Brain microvascular endothelial cell (primary cell): ENCODE measurements at regions not wholly inside any gene's neighbourhood (a gene's known extent, or its start where the extent isn't known, plus 50 kb on each side); places are given as distances from the start of the nearest gene placed in this dataset.
"Not testable (repeated sequence)": the region's sequence is repeated elsewhere in the genome, so short reads cannot be mapped to it uniquely, and the experiment has no call there.

Experiments used
- DNase-seq: peaks from one replicate; pipeline ENCODE4 v3.0.0-alpha.2; 2020
- H3K27ac ChIP-seq: fragments of 250-450 bp; sonication (Bioruptor Pico); 2 replicates; pipeline ENCODE4 v1.5.1; 2020; ENCODE audit warnings: mild to moderate bottlenecking, moderate library complexity
- H3K27me3 ChIP-seq: fragments of 250-450 bp; sonication (Bioruptor Pico); replicated peaks from 2 replicates; pipeline ENCODE4 v1.5.1; 2020; ENCODE audit warnings: mild to moderate bottlenecking
- H3K36me3 ChIP-seq: fragments of 250-450 bp; sonication (Bioruptor Pico); replicated peaks from 2 replicates; pipeline ENCODE4 v1.5.1; 2020; ENCODE audit warnings: mild to moderate bottlenecking
- H3K4me3 ChIP-seq: 2 replicates; pipeline ENCODE4 v1.5.1; 2011; ENCODE audit warnings: low read depth, mild to moderate bottlenecking, control low read depth, low read length, moderate library complexity
- in situ Hi-C: cut with HindIII; loops from 2 replicates; pipeline ENCODE4 v1.10.0; 2017; ENCODE audit warnings: low sequenced_read_pairs, low pct_ligation_motif_present
- TF ChIP-seq, protein P1 (sequence below): IDR thresholded peaks from 2 replicates; pipeline ENCODE4 v1.5.1; 2011; ENCODE audit warnings: low read depth, mild to moderate bottlenecking, moderate library complexity, low read length, control low read depth, inconsistent platforms; ENCODE audit errors: missing control alignments

DNA sequence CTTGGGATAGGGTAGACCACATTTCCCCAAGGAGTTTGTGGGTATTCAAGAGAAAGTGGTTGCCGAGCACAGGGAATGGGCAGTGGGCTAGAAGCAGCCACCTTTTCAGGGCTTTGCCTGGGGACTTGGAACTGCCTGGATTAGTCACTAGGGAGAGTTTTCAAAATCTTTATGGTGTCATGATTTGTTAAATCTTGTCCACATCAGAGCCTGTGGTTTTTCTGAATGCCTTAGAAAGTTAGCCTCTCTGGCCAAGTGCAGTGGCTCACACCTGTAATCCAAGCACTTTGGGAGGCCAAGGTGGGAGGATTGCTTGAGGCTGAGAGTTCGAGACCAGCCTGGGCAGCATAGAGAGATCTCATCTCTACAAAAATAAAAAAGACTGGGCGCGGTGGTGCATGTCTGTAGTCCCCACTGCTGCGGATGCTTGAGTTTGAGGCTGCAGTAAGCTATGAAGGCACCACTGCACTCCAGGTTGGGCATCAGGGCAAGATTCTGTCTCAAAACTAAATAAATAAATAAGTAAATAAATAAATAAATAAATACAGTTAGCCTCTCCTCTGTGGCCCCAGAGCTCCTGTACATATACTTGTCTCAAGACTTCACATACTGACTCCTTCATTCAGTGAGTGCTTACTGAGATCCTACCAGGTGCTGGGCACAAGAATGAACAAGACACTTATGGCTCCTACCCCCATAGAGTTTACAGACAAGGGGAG lies 76.3 kb upstream of the HNF1B start:
- Histone ChIP-seq H3K27ac (no peak overlapping the region), H3K27me3 (no peaks in the 10 kb centered on the region), H3K36me3 (no peaks in the 10 kb centered on the region), H3K4me3 (no peak overlapping the region)
- TF ChIP-seq, protein P1, sequence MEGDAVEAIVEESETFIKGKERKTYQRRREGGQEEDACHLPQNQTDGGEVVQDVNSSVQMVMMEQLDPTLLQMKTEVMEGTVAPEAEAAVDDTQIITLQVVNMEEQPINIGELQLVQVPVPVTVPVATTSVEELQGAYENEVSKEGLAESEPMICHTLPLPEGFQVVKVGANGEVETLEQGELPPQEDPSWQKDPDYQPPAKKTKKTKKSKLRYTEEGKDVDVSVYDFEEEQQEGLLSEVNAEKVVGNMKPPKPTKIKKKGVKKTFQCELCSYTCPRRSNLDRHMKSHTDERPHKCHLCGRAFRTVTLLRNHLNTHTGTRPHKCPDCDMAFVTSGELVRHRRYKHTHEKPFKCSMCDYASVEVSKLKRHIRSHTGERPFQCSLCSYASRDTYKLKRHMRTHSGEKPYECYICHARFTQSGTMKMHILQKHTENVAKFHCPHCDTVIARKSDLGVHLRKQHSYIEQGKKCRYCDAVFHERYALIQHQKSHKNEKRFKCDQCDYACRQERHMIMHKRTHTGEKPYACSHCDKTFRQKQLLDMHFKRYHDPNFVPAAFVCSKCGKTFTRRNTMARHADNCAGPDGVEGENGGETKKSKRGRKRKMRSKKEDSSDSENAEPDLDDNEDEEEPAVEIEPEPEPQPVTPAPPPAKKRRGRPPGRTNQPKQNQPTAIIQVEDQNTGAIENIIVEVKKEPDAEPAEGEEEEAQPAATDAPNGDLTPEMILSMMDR: no peak
- in situ Hi-C loops: no loop called here
- DNase-seq: no peak

DNA sequence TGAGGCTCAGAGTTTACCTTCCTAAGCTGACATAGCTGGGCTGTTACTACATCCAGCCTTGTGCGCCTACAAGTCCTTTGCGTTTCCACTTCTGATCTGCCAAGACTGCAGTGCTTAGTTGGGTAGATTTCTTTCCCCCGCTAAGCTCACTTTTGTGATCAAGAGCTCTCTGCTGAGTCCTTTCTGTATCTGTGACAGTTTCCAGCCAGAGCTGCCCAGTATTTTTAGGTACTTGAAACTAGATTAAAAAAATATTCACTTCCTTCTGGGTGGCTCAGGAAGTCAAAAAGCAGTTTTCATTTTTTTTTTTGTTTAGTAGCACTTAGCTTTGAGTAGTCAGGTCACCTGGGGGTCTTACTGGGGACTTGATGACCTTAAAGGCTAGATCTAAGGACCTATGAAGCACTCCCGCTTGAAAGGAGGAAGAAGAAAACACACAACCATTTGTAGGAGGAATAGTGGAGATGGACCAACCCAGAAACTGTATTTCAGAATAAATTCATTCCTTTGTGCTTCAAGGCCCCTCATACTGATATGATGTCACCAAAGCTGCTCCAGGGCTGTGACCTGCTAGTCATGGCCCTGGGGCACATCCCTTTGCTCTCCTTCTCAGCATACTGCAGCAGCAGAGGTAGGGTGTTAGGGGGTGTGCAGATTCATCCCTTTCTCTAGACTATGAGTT lies 75.6 kb upstream of the HNF1B start:
- DNase-seq: no peak
- TF ChIP-seq, protein P1: no peak
- in situ Hi-C loops: no loop called here
- Histone ChIP-seq H3K27me3 (no peaks in the 10 kb centered on the region), H3K4me3 (no peak overlapping the region), H3K36me3 (no peaks in the 10 kb centered on the region), H3K27ac (no peak overlapping the region)

DNA sequence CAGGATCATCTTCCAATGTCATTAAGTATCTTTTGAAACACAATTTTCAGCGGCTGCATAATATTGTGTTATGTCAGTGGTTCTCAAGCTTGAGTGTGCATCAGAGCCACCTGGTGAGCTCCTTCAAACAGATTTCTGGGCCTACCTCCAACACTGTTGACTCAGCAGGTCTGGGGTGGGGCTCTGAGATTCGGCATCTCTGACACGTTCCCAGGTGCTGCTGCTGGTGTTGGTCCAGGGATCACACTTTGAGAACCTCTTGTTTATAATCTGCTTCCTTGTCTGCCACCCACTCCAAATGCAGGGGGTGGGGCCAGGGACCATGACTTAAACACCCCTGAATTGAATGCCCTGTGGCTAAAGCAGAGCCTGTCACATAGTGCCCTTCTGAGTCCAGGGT lies 73.8 kb upstream of the HNF1B start:
- TF ChIP-seq, protein P1: no peak
- no peak overlapping the region for H3K4me3 ChIP-seq
- no peaks in the 10 kb centered on the region for H3K27me3 ChIP-seq
- in situ Hi-C loops: no loop called here
- H3K27ac ChIP-seq: no peak overlapping the region
- no peaks in the 10 kb centered on the region for H3K36me3 ChIP-seq
- no peak for DNase-seq

DNA sequence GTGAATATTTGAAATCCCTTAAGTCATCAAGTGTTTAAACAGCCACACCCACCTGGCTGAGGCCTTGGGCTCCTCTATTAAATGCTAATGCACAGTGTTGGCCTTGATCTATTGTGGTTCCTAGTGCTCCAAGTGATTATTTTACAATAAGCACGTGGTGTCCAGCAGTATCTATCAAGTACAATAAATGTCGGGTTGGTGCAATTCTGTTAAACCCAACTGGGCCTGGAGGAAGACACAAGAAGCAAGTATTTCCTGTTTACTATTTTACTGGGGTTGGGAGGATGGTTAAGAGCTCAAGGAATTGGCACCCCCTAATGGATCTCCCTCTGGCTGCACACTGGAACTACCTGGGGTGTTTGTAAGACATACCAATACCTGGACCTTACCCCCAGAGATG lies 72.1 kb upstream of the HNF1B start:
- DNase-seq: no peak
- Histone ChIP-seq H3K27ac (no peak overlapping the region), H3K36me3 (no peaks in the 10 kb centered on the region), H3K4me3 (no peak overlapping the region), H3K27me3 (no peaks in the 10 kb centered on the region)
- TF ChIP-seq, protein P1: no peak
- in situ Hi-C loops: no loop called here

DNA sequence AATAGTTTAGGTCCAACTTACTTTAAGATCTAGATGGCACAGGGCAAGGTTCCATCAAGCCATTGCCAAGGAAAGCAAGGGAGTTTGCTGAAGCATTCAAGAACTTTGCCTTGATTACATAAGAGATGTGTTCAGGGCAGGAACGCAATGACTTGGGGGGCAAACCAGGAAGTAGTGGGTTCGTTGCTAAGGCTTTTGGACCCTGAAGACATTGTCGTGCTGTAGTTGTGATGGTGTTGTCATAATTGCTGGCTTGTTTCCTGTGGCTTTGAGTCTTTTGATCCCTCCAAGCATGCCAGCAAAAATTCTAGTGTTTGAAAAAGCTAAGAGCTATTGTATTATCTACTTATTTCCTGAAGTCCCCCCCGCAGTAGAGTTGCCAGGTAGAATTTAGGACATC lies 70.7 kb upstream of the HNF1B start:
- Histone ChIP-seq H3K27me3 (no peaks in the 10 kb centered on the region), H3K27ac (no peak overlapping the region), H3K36me3 (no peaks in the 10 kb centered on the region), H3K4me3 (no peak overlapping the region)
- in situ Hi-C loops: no loop called here
- TF ChIP-seq, protein P1: no peak
- DNase-seq: no peak

DNA sequence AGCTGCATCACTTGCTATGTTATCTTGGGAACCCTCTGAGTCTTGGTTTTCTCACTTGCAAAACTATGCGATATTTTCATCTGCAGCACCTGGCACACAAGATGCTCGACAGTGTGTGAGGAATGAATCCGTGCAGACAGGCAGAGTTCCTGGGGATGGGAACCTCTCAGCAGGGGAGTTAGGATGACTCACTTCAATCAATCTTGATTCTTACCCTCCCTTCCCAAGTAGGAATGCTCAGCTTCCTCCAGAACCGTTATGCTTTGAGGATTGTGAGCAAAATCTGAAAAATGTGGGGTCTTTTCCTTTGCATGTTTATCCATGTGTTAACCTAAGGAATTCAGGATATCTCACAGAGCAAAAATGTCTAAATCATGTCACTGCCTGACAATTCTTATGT lies 68.9 kb upstream of the HNF1B start:
- Histone ChIP-seq H3K4me3 (no peak overlapping the region), H3K27ac (peak overlapping the region; percentile 54), H3K36me3 (no peaks in the 10 kb centered on the region), H3K27me3 (no peaks in the 10 kb centered on the region)
- in situ Hi-C loops: no loop called here
- TF ChIP-seq, protein P1: no peak
- peak; percentile 92 for DNase-seq

DNA sequence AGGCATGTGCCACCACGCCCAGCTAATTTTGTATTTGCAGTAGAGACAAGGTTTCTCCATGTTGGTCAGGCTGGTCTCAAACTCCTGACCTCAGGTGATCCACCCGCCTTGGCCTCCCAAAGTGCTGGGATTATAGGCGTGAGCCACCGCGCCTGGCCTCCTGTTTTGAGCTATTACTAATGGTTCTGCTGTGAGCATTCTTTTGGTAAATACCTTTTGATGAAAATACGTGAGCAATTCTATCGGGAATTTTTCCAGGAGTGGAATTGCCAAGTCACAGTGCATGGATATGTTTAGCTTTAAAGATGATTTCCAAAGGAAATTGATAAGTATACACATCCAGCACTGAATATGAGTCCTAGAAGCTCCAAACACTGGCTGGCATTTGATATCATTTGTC lies 64.0 kb upstream of the HNF1B start:
- H3K4me3 ChIP-seq, H3K36me3 ChIP-seq, DNase-seq, H3K27me3 ChIP-seq, in situ Hi-C loops, H3K27ac ChIP-seq: not testable (repeated sequence)
